ENCODE measurements at regions not wholly inside any gene's neighbourhood (a gene's known extent, or its start where the extent isn't known, plus 50 kb on each side); places are given as distances from the start of the nearest gene placed in this dataset.
"Not testable (repeated sequence)": the region's sequence is repeated elsewhere in the genome, so short reads cannot be mapped to it uniquely, and the experiment has no call there.

DNA sequence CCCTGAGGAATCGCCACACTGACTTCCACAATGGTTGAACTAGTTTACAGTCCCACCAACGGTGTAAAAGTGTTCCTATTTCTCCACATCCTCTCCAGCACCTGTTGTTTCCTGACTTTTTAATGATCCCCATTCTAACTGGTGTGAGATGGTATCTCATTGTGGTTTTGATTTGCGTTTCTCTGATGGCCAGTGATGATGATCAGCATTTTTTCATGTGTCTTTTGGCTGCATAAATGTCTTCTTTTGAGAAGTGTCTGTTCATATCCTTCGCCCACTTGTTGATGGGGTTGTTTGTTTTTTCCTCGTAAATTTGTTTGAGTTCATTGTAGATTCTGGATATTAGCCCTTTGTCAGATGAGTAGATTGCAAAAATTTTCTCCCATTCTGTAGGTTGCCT is 223.5 kb downstream of the MAF start:
- not testable (repeated sequence) for TF ChIP-seq CTCF, POLR2AphosphoS5, POLR2A, EP300 (IDR thresholded peaks at IDR 0.05)

Data from upper lobe of left lung (tissue), 4 donors.